ENCODE measurements at regions not wholly inside any gene's neighbourhood (a gene's known extent, or its start where the extent isn't known, plus 50 kb on each side); places are given as distances from the start of the nearest gene placed in this dataset.
"Not testable (repeated sequence)": the region's sequence is repeated elsewhere in the genome, so short reads cannot be mapped to it uniquely, and the experiment has no call there.

- Histone ChIP-seq H3K4me2 (ENCODE audit: low read depth, low read length, poor library complexity, severe bottlenecking) (no peak overlapping the region), H3K79me2 (ENCODE audit: insufficient read depth, low read length) (no peaks in the 10 kb centered on the region), H3K36me3 (ENCODE audit: insufficient read depth, low read length) (no peaks in the 10 kb centered on the region), H3F3A (ENCODE audit: low read depth) (no peaks in the 10 kb centered on the region), H3K9me2 (replicated peaks; ENCODE audit: low read depth, low read length) (no peaks in the 10 kb centered on the region), H3K27me3 (ENCODE audit: insufficient read depth, low read length, poor library complexity, severe bottlenecking) (no peaks in the 10 kb centered on the region), H3K4me3 (ENCODE audit: low read length, poor library complexity, severe bottlenecking) (no peak overlapping the region), H2AFZ (ENCODE audit: low read length) (no peak overlapping the region), H4K20me1 (ENCODE audit: insufficient read depth, low read length, poor library complexity, severe bottlenecking) (no peaks in the 10 kb centered on the region), H3K9me3 (ENCODE audit: insufficient read depth, low read depth, low read length) (no peaks in the 10 kb centered on the region), H3K9ac (ENCODE audit: low read depth, low read length, poor library complexity, severe bottlenecking) (no peak overlapping the region), H3K4me1 (ENCODE audit: insufficient read depth, low read length, poor library complexity, severe bottlenecking) (no peaks in the 10 kb centered on the region)
- TF ChIP-seq EZH2phosphoT487 (IDR thresholded peaks at IDR 0.05; ENCODE audit: borderline replicate concordance) (no peak), CTCF (conservative IDR thresholded peaks at IDR 0.05; ENCODE audit: low read length) (no peak)
Measured at GRCh38 chr1:209123601-209124000, 459.9 kb upstream of the CAMK1G start.

- not testable (repeated sequence) for H3K79me2 ChIP-seq (ENCODE audit: insufficient read depth, low read length); H3K4me3 ChIP-seq (ENCODE audit: low read length, poor library complexity, severe bottlenecking); H3K4me2 ChIP-seq (ENCODE audit: low read depth, low read length, poor library complexity, severe bottlenecking); H4K20me1 ChIP-seq (ENCODE audit: insufficient read depth, low read length, poor library complexity, severe bottlenecking); H3K9me2 ChIP-seq (replicated peaks; ENCODE audit: low read depth, low read length); H3K4me1 ChIP-seq (ENCODE audit: insufficient read depth, low read length, poor library complexity, severe bottlenecking); H3F3A ChIP-seq (ENCODE audit: low read depth); H3K36me3 ChIP-seq (ENCODE audit: insufficient read depth, low read length); H3K9me3 ChIP-seq (ENCODE audit: insufficient read depth, low read depth, low read length); H3K27me3 ChIP-seq (ENCODE audit: insufficient read depth, low read length, poor library complexity, severe bottlenecking); H3K9ac ChIP-seq (ENCODE audit: low read depth, low read length, poor library complexity, severe bottlenecking); H2AFZ ChIP-seq (ENCODE audit: low read length)
Measured at GRCh38 chr1:209129091-209129490, 454.4 kb upstream of the CAMK1G start.

GRCh38 chr1:209130886-209131285 is 452.6 kb upstream of the CAMK1G start:
- Histone ChIP-seq H3K9me3 (ENCODE audit: insufficient read depth, low read depth, low read length) (no peaks in the 10 kb centered on the region), H3K9me2 (replicated peaks; ENCODE audit: low read depth, low read length) (no peaks in the 10 kb centered on the region), H3K79me2 (ENCODE audit: insufficient read depth, low read length) (no peaks in the 10 kb centered on the region), H4K20me1 (ENCODE audit: insufficient read depth, low read length, poor library complexity, severe bottlenecking) (no peaks in the 10 kb centered on the region), H3K4me2 (ENCODE audit: low read depth, low read length, poor library complexity, severe bottlenecking) (no peak overlapping the region), H3K36me3 (ENCODE audit: insufficient read depth, low read length) (no peaks in the 10 kb centered on the region), H2AFZ (ENCODE audit: low read length) (no peak overlapping the region), H3F3A (ENCODE audit: low read depth) (no peaks in the 10 kb centered on the region), H3K9ac (ENCODE audit: low read depth, low read length, poor library complexity, severe bottlenecking) (no peak overlapping the region), H3K4me1 (ENCODE audit: insufficient read depth, low read length, poor library complexity, severe bottlenecking) (no peaks in the 10 kb centered on the region), H3K27me3 (ENCODE audit: insufficient read depth, low read length, poor library complexity, severe bottlenecking) (no peaks in the 10 kb centered on the region), H3K4me3 (ENCODE audit: low read length, poor library complexity, severe bottlenecking) (no peak overlapping the region)
- TF ChIP-seq CTCF (conservative IDR thresholded peaks at IDR 0.05; ENCODE audit: low read length) = no peak
- TF ChIP-seq EZH2phosphoT487 (IDR thresholded peaks at IDR 0.05; ENCODE audit: borderline replicate concordance) = no peak

GRCh38 chr1:209132736-209133467 is 450.6 kb upstream of the CAMK1G start:
- Histone ChIP-seq H2AFZ (ENCODE audit: low read length) (no peak overlapping the region), H3K4me3 (ENCODE audit: low read length, poor library complexity, severe bottlenecking) (no peak overlapping the region), H3K79me2 (ENCODE audit: insufficient read depth, low read length) (no peaks in the 10 kb centered on the region), H3K36me3 (ENCODE audit: insufficient read depth, low read length) (no peaks in the 10 kb centered on the region), H4K20me1 (ENCODE audit: insufficient read depth, low read length, poor library complexity, severe bottlenecking) (no peaks in the 10 kb centered on the region), H3K9me3 (ENCODE audit: insufficient read depth, low read depth, low read length) (no peaks in the 10 kb centered on the region), H3F3A (ENCODE audit: low read depth) (no peaks in the 10 kb centered on the region), H3K9ac (ENCODE audit: low read depth, low read length, poor library complexity, severe bottlenecking) (no peak overlapping the region), H3K4me2 (ENCODE audit: low read depth, low read length, poor library complexity, severe bottlenecking) (no peak overlapping the region), H3K9me2 (replicated peaks; ENCODE audit: low read depth, low read length) (no peaks in the 10 kb centered on the region), H3K27me3 (ENCODE audit: insufficient read depth, low read length, poor library complexity, severe bottlenecking) (no peaks in the 10 kb centered on the region), H3K4me1 (ENCODE audit: insufficient read depth, low read length, poor library complexity, severe bottlenecking) (no peaks in the 10 kb centered on the region)
- TF ChIP-seq CTCF (conservative IDR thresholded peaks at IDR 0.05; ENCODE audit: low read length) = no peak
- TF ChIP-seq EZH2phosphoT487 (IDR thresholded peaks at IDR 0.05; ENCODE audit: borderline replicate concordance) = no peak

All from Loucy (cell line).